Activated naive CD8-positive, alpha-beta T cell treated with anti-CD3 and anti-CD28 coated beads, Interleukin-2, amount 50 U/mL, for 24 hours (primary cell): ENCODE measurements at regions not wholly inside any gene's neighbourhood (a gene's known extent, or its start where the extent isn't known, plus 50 kb on each side); places are given as distances from the start of the nearest gene placed in this dataset.
A peak's percentile ranks its signal among the peaks of the same experiment; 100 is the strongest.
"Not testable (repeated sequence)": the region's sequence is repeated elsewhere in the genome, so short reads cannot be mapped to it uniquely, and the experiment has no call there.

ENCODE experiments used
- ATAC-seq: fragments of 150-1000 bp; cut with Tn5 transposase; one replicate; pipeline ENCODE4 v1.10.0; 2021
- DNase-seq: peaks from one replicate; pipeline ENCODE4 v3.0.0; 2021
- H3K27ac Mint-ChIP-seq: one replicate; pipeline ENCODE4 v1.8.0; 2021; ENCODE audit warnings: mild to moderate bottlenecking, mixed read lengths
- H3K27me3 Mint-ChIP-seq: one replicate; pipeline ENCODE4 v1.8.0; 2021; ENCODE audit warnings: mixed read lengths
- H3K36me3 Mint-ChIP-seq: one replicate; pipeline ENCODE4 v1.8.0; 2021; ENCODE audit warnings: low read depth, mixed read lengths
- H3K4me1 Mint-ChIP-seq: one replicate; pipeline ENCODE4 v1.8.0; 2021; ENCODE audit warnings: mixed read lengths
- H3K4me3 Mint-ChIP-seq: one replicate; pipeline ENCODE4 v1.8.0; 2021; ENCODE audit warnings: mild to moderate bottlenecking, moderate library complexity, mixed read lengths
- H3K9me3 Mint-ChIP-seq: one replicate; pipeline ENCODE4 v1.8.0; 2021; ENCODE audit warnings: mixed read lengths

- Mint-ChIP-seq H3K36me3 (peaks cover 40% of the 10 kb centered on the region), H3K4me3 (no peak overlapping the region), H3K27me3 (no peaks in the 10 kb centered on the region), H3K9me3 (no peaks in the 10 kb centered on the region), H3K4me1 (no peaks in the 10 kb centered on the region), H3K27ac (no peak overlapping the region)
- DNase-seq (no peak), ATAC-seq (no peak)
Measured at GRCh38 chr21:28877318-28877884, 115.3 kb downstream of the LTN1 start.

DNA sequence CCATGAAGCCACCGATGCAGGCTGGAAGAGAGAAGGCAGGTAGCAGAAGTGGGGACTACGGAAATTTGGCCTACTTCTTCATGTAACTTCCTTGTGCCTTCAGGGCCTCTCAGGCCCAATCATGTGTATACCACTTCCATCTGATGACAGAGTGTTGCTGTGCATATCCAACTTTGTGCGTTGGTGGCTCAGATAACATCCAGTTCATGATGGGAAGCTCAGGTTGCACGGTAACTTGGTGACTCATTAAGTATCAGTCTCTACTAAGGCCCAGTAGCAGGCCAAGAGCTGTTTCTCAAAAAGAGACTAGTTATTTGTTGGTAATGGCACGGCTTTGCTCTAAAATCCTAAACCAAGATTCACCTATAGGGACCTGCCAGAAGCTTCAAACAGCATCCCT is 117.6 kb downstream of the LTN1 start:
- peaks cover 34% of the 10 kb centered on the region for H3K36me3 Mint-ChIP-seq
- no peaks in the 10 kb centered on the region for H3K27me3 Mint-ChIP-seq
- no peaks in the 10 kb centered on the region for H3K4me1 Mint-ChIP-seq
- ATAC-seq = no peak
- DNase-seq = no peak
- no peaks in the 10 kb centered on the region for H3K9me3 Mint-ChIP-seq
- no peak overlapping the region for H3K4me3 Mint-ChIP-seq
- no peak overlapping the region for H3K27ac Mint-ChIP-seq

DNA sequence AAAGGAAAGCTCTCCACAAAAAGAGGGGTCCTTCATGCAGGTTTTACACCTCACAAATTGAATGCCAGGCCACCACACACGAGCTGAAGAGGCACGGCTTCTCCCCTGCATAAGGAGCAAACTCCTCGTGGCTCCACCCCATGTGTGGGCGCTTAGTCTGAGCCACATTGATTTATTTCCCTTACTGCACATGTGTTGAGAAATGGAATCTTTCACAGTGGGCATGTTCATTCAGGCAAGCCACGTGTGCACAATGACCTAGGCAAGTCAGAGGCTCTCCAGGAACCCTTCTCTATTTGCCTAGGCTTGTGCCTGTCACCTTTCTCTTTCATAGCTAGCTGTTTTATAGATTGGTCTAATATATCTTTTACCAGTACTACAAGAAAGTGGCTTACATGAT is 120.5 kb downstream of the LTN1 start:
- no peaks in the 10 kb centered on the region for H3K9me3 Mint-ChIP-seq
- peaks cover 33% of the 10 kb centered on the region for H3K36me3 Mint-ChIP-seq
- DNase-seq (no peak), ATAC-seq (no peak)
- H3K4me3 Mint-ChIP-seq = no peak overlapping the region
- H3K27me3 Mint-ChIP-seq = no peaks in the 10 kb centered on the region
- H3K27ac Mint-ChIP-seq = no peak overlapping the region
- H3K4me1 Mint-ChIP-seq = no peaks in the 10 kb centered on the region

DNA sequence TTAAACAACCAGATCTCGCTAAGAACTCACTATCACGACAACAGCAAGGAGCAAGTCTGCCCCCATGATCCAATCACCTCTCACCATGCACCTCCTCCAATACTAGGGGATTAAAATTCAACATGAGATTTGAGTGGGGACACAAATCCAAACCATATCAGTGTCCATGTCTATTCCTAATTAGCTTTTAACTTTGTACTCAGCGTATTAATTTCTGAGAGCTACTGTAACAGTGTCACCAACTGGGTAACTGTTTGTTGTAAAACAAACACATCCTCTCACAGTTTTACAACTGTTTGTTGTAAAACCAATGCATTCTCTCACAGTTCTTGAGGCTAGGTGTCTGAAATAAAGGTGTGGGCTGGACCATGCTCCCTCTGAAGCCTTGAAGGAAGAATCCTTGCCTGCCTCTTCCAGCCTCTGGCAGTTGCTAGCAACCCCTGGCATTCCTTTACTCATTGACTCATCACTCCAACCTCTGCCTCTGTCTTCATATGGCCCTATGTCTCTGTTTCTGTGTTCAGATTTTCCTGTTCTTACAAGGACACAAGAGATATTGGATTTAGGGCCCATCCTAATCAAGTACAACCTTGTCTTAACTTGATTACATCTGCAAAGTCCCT is 121.2 kb downstream of the LTN1 start:
- no peaks in the 10 kb centered on the region for H3K4me1 Mint-ChIP-seq
- ATAC-seq = no peak
- H3K4me3 Mint-ChIP-seq = no peak overlapping the region
- H3K27ac Mint-ChIP-seq = no peak overlapping the region
- no peak for DNase-seq
- H3K9me3 Mint-ChIP-seq = no peaks in the 10 kb centered on the region
- peaks cover 32% of the 10 kb centered on the region for H3K36me3 Mint-ChIP-seq
- no peaks in the 10 kb centered on the region for H3K27me3 Mint-ChIP-seq

DNA sequence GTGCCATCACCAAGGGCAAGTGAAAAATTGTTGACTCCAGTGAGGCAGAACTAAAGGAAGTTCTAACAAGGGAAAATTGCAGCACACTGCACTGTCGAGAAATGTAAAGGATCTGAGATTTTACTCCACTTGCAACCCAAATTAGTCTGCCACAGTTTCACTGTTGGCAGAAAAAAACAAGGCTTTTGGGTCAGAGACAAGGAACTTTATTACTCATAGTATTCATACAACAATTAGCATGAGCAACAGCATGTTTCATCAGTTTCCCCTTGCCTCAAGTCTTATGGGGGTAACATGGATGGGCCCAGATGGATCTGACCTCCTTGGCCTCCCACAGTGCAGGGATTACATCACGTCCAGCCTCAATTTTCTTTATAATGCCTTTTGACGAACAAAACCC is 125.3 kb downstream of the LTN1 start:
- no peak for DNase-seq
- no peak for ATAC-seq

DNA sequence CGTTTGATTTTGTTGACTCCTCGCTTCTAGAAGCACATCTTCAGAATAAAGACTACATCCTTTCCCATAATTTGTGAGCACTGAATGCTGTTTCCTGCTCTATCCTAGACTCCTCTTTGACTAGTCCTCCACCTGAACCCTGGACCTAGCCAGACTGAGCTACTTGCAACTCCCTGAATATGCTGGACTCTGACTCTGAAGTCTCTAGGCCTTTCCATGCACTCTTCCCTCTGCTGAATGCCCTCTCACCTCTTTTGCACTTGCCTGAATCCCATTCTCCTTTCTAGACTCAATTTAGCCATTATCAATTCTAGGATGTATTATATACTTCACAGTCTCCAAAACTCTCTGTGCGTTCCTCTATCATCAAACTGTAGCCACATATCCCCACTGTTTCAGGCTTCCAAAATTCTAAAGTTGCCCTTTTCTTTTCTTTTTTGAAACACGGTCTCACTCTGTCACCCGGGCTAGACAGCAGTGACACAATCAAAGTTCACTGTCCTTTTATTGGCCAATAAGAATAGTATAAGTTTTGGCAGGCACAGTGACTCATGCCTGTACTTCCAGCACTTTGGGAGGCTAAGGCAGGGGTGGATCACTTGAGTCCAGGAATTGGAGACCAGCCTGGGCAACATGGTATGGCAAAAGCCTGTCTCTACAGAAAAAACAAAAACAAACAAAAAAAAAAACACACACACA is 127.0 kb downstream of the LTN1 start:
- H3K27ac Mint-ChIP-seq = no peak overlapping the region
- H3K9me3 Mint-ChIP-seq = no peaks in the 10 kb centered on the region
- H3K27me3 Mint-ChIP-seq = no peaks in the 10 kb centered on the region
- ATAC-seq (no peak), DNase-seq (no peak)
- no peak overlapping the region for H3K4me3 Mint-ChIP-seq
- H3K36me3 Mint-ChIP-seq = peaks cover 13% of the 10 kb centered on the region
- H3K4me1 Mint-ChIP-seq = no peaks in the 10 kb centered on the region

More for the DNA sequence above, 125.3 kb downstream of the LTN1 start:
- Mint-ChIP-seq H3K4me1 (no peaks in the 10 kb centered on the region), H3K4me3 (no peak overlapping the region), H3K36me3 (peaks cover 14% of the 10 kb centered on the region), H3K27ac (no peak overlapping the region), H3K27me3 (no peaks in the 10 kb centered on the region), H3K9me3 (no peaks in the 10 kb centered on the region)

DNA sequence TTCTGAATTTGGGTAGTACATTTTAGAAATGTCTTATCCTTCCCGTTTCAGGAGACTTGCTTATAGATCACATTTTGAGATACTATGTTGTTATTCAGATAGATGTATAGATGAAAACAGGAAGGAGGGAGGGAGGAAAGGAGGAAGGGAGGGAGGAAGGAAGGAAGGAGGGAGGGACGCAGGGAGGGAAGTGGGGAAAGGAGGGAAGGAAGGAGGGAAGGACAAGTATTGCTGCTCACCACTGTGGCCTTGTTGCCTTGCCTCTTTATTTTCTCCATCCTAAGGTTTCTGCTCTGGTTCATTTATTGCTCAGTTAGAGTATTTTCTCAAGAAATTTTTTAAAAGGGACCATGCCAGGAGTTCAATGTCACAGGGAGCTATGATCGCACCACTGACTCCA is 134.3 kb downstream of the LTN1 start:
- no peak overlapping the region for H3K4me3 Mint-ChIP-seq
- no peaks in the 10 kb centered on the region for H3K27me3 Mint-ChIP-seq
- H3K36me3 Mint-ChIP-seq = peaks cover 8% of the 10 kb centered on the region
- DNase-seq = no peak
- H3K9me3 Mint-ChIP-seq = no peaks in the 10 kb centered on the region
- no peak overlapping the region for H3K27ac Mint-ChIP-seq
- H3K4me1 Mint-ChIP-seq = no peaks in the 10 kb centered on the region
- ATAC-seq = no peak

GRCh38 chr21:28857752-28858151 is 134.9 kb downstream of the LTN1 start:
- H3K4me3 Mint-ChIP-seq = no peak overlapping the region
- DNase-seq = no peak
- H3K9me3 Mint-ChIP-seq = no peaks in the 10 kb centered on the region
- H3K36me3 Mint-ChIP-seq = peaks cover 4% of the 10 kb centered on the region
- H3K4me1 Mint-ChIP-seq = no peaks in the 10 kb centered on the region
- no peak for ATAC-seq
- H3K27ac Mint-ChIP-seq = no peak overlapping the region
- no peaks in the 10 kb centered on the region for H3K27me3 Mint-ChIP-seq

DNA sequence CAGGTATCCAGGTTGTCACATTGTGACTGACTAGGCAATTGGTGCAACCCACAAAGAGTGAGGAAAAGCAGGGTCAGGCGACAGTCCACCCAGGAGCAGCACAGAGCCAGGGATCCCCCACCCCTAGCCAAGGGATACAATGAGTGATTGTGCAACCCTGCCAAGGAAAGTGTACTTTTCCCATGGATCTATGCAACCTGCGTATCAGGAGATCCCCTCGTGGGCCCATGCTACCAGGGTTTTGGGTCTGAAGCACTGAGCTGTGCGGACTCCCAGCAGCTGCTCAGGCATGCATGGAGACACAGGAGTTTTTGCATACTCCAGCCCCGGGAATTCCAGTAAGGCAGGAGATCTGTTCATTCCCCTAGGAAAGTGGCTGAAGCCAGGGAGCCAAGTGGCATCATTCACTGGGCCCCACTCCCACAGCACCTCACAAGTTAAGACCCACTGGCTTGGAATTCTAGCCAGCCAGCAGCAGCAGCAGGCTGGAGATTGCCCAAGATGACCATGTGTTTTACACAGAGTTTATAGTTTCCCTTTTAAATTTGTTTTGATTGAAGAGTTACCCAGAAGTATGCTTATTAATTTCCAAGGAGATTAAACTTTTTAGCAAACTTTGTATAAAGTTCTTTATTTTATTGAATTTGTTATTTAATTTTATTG is 136.0 kb downstream of the LTN1 start:
- ATAC-seq = no peak

DNA sequence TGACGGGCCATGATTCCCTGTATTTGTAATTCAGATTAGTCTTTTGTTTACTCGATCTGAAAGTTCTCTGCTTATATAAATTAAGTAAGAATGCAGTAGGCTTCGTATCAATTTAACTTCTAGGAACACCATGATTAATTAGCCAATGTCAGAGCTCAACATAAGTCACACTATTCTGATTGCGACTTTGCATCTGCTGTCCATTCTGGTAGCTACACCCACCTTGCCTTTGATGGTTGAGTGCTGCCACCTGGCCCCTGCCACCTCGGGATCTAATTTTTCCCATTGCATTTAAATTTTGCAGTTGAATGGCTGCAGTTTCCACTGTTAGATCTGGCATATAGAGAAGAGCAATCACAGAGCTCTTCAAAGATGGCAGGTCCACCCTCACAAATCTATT is 140.0 kb downstream of the LTN1 start:
- no peaks in the 10 kb centered on the region for H3K36me3 Mint-ChIP-seq
- H3K4me3 Mint-ChIP-seq = no peak overlapping the region
- DNase-seq (no peak), ATAC-seq (no peak)
- H3K27me3 Mint-ChIP-seq = no peaks in the 10 kb centered on the region
- H3K27ac Mint-ChIP-seq = no peak overlapping the region
- peaks cover 3% of the 10 kb centered on the region for H3K4me1 Mint-ChIP-seq
- H3K9me3 Mint-ChIP-seq = no peaks in the 10 kb centered on the region

More for the DNA sequence above, 136.0 kb downstream of the LTN1 start:
- no peak for DNase-seq
- no peaks in the 10 kb centered on the region for H3K4me1 Mint-ChIP-seq
- no peak overlapping the region for H3K27ac Mint-ChIP-seq
- H3K4me3 Mint-ChIP-seq = no peak overlapping the region
- H3K36me3 Mint-ChIP-seq = no peaks in the 10 kb centered on the region
- H3K27me3 Mint-ChIP-seq = no peaks in the 10 kb centered on the region
- no peaks in the 10 kb centered on the region for H3K9me3 Mint-ChIP-seq

GRCh38 chr21:28851645-28852044 is 141.0 kb downstream of the LTN1 start:
- no peak for ATAC-seq

DNA sequence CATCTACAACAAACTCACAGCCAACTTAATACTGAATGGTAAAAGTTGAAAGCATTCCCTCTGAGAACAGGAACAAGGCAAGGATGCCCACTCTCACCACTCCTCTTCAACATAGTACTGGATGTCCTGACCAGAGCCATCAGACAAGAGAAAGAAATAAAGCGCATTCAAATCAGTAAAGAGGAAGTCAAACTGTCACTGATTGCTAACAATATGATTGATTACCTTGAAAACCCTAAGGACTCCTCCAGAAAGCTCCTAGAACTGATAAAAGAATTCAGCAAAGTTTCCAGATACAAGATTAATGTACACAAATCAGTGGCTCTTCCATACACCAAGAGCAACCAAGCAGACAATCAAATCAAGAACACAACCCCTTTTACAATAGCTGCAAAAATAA is 153.4 kb downstream of the LTN1 start:
- H3K4me1 Mint-ChIP-seq = peaks cover 39% of the 10 kb centered on the region
- not testable (repeated sequence) for H3K9me3 Mint-ChIP-seq, H3K36me3 Mint-ChIP-seq, ATAC-seq, H3K27me3 Mint-ChIP-seq, H3K4me3 Mint-ChIP-seq, H3K27ac Mint-ChIP-seq, DNase-seq

More at GRCh38 chr21:28851645-28852044, 141.0 kb downstream of the LTN1 start:
- Mint-ChIP-seq H3K9me3 (no peaks in the 10 kb centered on the region), H3K27ac (no peak overlapping the region), H3K27me3 (no peaks in the 10 kb centered on the region), H3K36me3 (no peaks in the 10 kb centered on the region), H3K4me3 (no peak overlapping the region), H3K4me1 (peaks cover 3% of the 10 kb centered on the region)
- no peak for DNase-seq

DNA sequence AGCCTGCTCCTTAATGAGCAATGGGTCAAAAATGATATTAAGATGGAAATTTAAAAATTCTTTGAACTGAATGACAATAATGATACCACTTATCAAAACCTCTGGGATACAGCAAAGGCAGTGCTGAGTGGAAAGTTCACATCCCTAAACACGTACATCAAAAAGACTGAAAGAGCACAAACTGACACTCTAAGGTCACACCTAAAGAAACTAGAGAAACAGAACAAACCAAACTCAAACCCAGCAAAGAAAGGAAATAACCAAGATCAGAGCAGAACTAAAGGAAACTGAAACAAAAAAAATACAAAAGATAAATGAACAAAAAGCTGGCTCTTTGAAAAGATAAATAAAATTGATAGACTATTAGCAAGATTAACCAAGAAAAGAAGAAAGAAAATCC is 155.3 kb downstream of the LTN1 start:
- Mint-ChIP-seq H3K4me1 (peaks cover 57% of the 10 kb centered on the region), H3K27ac (peak overlapping the region; percentile 55), H3K4me3 (peak overlapping the region; percentile 16)
- H3K27me3 Mint-ChIP-seq, H3K36me3 Mint-ChIP-seq, DNase-seq, H3K9me3 Mint-ChIP-seq, ATAC-seq: not testable (repeated sequence)

GRCh38 chr21:28836588-28836987 is 156.1 kb downstream of the LTN1 start:
- Mint-ChIP-seq H3K4me3 (peak overlapping the region; percentile 45), H3K4me1 (peaks cover 65% of the 10 kb centered on the region), H3K27ac (peak overlapping the region; percentile 55)
- H3K36me3 Mint-ChIP-seq, DNase-seq, H3K27me3 Mint-ChIP-seq, ATAC-seq, H3K9me3 Mint-ChIP-seq: not testable (repeated sequence)
